ENCODE measurements at regions not wholly inside any gene's neighbourhood (a gene's known extent, or its start where the extent isn't known, plus 50 kb on each side); places are given as distances from the start of the nearest gene placed in this dataset.

DNA sequence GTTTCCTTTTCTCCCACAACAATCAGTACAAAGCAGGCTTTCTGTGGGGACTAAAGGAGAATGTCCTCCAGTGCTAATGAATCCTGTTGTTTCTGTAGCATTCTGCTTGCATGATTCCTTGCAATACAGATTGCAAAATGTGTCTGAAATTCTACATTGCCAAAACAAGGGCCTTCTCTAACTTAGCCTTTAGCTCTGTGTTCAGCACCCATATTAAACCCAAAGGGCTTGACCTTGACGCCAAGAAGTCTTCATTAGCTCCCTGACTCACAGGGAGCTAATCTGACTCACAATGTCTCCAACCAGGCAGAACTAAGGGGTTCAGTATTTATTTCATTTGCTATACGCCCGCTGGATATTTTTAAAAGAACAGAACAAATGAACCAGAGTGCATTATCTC lies 241.4 kb upstream of the CLNK start:
- Histone ChIP-seq H3K27ac (no peak overlapping the region), H3K4me3 (no peak overlapping the region), H3K4me1 (no peaks in the 10 kb centered on the region), H3K9me3 (no peaks in the 10 kb centered on the region), H3K4me2 (no peak overlapping the region)
- 0% methylated on average over 3 of the region's 3 CpGs for WGBS (ENCODE audit: missing lambda C conversion rate)
- ChIA-PET CTCF (no interaction called here), POLR2A (no interaction called here)
- DNase-seq (ENCODE audit: low read depth in 1 of 2, low spot score in 1 of 2) (no peak), FAIRE-seq (no peak), ATAC-seq (no peak)
- TF ChIP-seq FOXS1 (CRISPR knock-in tag; IDR thresholded peaks at IDR 0.05) (no peak), EP300 (IDR thresholded peaks at IDR 0.05) (no peak), NFE2L2 (conservative IDR thresholded peaks at IDR 0.05; ENCODE audit: low read length) (no peak), JUN (IDR thresholded peaks at IDR 0.05) (no peak), FOSL2 (IDR thresholded peaks at IDR 0.05) (no peak), FOSL2 (CRISPR knock-in tag; IDR thresholded peaks at IDR 0.05) (no peak), JUNB (IDR thresholded peaks at IDR 0.05) (no peak), TP53 (CRISPR knock-in tag; IDR thresholded peaks at IDR 0.05) (no peak), PHF8 (IDR thresholded peaks at IDR 0.05; ENCODE audit: borderline replicate concordance, low read depth) (no peak), HOXA7 (CRISPR knock-in tag; IDR thresholded peaks at IDR 0.05) (no peak), RARB (CRISPR knock-in tag; IDR thresholded peaks at IDR 0.05) (no peak)
- TF ChIP-seq, protein P1, sequence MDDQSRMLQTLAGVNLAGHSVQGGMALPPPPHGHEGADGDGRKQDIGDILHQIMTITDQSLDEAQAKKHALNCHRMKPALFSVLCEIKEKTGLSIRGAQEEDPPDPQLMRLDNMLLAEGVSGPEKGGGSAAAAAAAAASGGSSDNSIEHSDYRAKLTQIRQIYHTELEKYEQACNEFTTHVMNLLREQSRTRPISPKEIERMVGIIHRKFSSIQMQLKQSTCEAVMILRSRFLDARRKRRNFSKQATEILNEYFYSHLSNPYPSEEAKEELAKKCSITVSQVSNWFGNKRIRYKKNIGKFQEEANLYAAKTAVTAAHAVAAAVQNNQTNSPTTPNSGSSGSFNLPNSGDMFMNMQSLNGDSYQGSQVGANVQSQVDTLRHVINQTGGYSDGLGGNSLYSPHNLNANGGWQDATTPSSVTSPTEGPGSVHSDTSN (IDR thresholded peaks at IDR 0.05): no peak

DNA sequence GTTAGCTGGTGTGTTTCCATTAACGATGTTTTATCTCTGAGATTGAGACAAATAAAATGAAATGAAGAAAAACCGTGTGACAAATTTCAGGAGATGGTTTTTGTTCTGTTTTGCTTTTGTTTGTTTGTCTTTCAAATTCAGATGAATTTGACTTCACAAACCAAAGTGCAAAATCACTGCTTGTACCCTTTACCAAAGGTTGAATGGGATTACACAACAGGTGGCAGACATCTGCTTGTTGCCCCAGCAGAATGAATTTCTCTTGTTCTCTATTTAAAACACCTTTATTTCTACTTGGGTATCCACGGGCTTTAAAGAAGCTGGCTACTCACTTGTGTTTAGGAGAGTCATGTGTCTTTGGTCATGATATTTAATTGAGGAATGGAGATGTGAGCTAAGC lies 239.7 kb upstream of the CLNK start:
- POLR2A ChIA-PET: no interaction called here
- DNase-seq (ENCODE audit: low read depth in 1 of 2, low spot score in 1 of 2) (no peak), FAIRE-seq (no peak), ATAC-seq (no peak)
- no peak overlapping the region for H3K4me2 ChIP-seq
- WGBS (ENCODE audit: missing lambda C conversion rate): under 1% methylated on average over 3 of the region's 3 CpGs
- H3K4me1 ChIP-seq: no peaks in the 10 kb centered on the region
- no peak overlapping the region for H3K27ac ChIP-seq
- no peaks in the 10 kb centered on the region for H3K9me3 ChIP-seq
- CTCF ChIA-PET: no interaction called here
- H3K4me3 ChIP-seq: no peak overlapping the region
- TF ChIP-seq POLR2AphosphoS2 (conservative IDR thresholded peaks at IDR 0.05; ENCODE audit: low read length): no peak

DNA sequence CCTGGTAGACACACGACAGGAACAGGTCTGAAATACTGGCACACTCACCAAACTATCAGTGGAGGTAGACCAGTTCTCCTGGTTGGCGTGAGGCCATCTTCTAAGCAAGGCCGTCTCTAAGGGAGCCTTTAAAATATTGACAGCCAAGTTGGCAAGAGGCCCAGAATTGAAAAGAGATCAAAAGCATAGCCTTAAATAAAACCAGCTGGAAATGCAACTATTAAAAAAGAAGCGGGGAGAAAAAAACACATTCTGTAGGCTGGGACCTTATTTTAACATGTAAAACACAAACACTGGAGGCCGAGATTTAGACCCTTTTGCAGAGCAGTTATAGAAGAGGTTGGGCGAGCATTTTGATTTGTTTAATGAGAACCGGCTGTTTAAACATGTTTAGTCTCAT lies 233.0 kb upstream of the CLNK start:
- 10% methylated on average over 7 of the region's 7 CpGs for WGBS (ENCODE audit: missing lambda C conversion rate)
- Histone ChIP-seq H3K4me2 (no peak overlapping the region), H3K27ac (no peak overlapping the region), H3K4me3 (no peak overlapping the region), H3K9me3 (no peaks in the 10 kb centered on the region), H3K4me1 (no peaks in the 10 kb centered on the region)
- ATAC-seq (no peak), FAIRE-seq (no peak), DNase-seq (ENCODE audit: low read depth in 1 of 2, low spot score in 1 of 2) (no peak)
- ChIA-PET CTCF (no interaction called here), POLR2A (no interaction called here)
- TF ChIP-seq FOXS1 (CRISPR knock-in tag; IDR thresholded peaks at IDR 0.05): no peak
- no peak for TF ChIP-seq EP300 (IDR thresholded peaks at IDR 0.05)

DNA sequence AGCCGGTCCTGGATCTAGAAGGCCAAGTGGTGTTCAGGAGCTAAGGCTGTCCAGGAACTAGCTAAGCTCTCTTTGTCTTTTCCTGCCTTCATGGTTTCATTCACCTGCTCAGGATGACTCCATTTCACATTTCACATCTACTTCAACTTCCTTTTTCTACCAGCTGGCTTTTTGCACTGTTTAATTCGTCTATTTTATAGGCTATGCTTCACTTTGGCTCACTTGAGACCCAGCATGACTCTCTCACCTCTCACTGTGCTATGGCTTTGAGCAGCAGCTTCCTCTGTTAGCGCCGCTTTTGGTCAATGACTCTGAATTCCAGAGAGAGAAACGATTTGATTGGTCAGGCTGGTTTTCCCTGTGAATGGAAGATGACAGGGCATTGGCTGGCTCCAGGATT lies 213.5 kb upstream of the CLNK start:
- H3K4me3 ChIP-seq: no peak overlapping the region
- ChIA-PET POLR2A (no interaction called here), CTCF (no interaction called here)
- H3K27ac ChIP-seq: no peak overlapping the region
- FAIRE-seq: no peak
- H3K4me1 ChIP-seq: no peaks in the 10 kb centered on the region
- DNase-seq (ENCODE audit: low read depth in 1 of 2, low spot score in 1 of 2): no peak
- no peak for TF ChIP-seq NR3C1 (IDR thresholded peaks at IDR 0.05)
- TF ChIP-seq NPAS2 (CRISPR knock-in tag; IDR thresholded peaks at IDR 0.05; ENCODE audit: borderline replicate concordance): no peak
- no peak for TF ChIP-seq HEYL (CRISPR knock-in tag; IDR thresholded peaks at IDR 0.05)
- no peak for TF ChIP-seq ESRRA (IDR thresholded peaks at IDR 0.05; ENCODE audit: borderline replicate concordance, low read length)
- TF ChIP-seq SREBF2 (IDR thresholded peaks at IDR 0.05): no peak
- TF ChIP-seq PHF8 (IDR thresholded peaks at IDR 0.05; ENCODE audit: borderline replicate concordance, low read depth): no peak
- TF ChIP-seq JUNB (IDR thresholded peaks at IDR 0.05): no peak
- no peak for TF ChIP-seq HDAC2 (IDR thresholded peaks at IDR 0.05)
- ATAC-seq: no peak
- no peaks in the 10 kb centered on the region for H3K9me3 ChIP-seq
- WGBS (ENCODE audit: missing lambda C conversion rate): 36% methylated on average over 5 of the region's 5 CpGs
- no peak overlapping the region for H3K4me2 ChIP-seq

DNA sequence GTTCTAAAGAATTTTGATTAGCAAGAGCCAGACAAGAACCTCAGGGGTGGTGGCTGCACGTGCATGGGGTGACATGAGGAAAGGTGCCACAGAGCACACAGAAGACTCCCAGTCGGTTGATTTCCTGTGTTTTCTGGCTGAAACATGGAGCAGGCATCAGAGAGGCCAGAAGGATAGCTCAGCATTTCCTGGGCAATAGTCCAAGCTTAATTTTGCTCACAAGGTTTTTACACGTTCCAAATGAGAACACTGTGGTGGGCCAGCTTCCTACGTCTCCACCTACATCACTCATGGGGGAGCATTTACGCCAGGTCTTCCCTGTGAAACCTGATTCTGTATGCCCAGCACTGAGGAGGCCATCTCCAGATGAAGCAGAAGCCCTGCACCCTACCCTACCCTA lies 212.5 kb upstream of the CLNK start:
- Histone ChIP-seq H3K4me3 (no peak overlapping the region), H3K9me3 (no peaks in the 10 kb centered on the region), H3K27ac (no peak overlapping the region), H3K4me2 (no peak overlapping the region), H3K4me1 (no peaks in the 10 kb centered on the region)
- DNase-seq (ENCODE audit: low read depth in 1 of 2, low spot score in 1 of 2): no peak
- TF ChIP-seq CHD4 (IDR thresholded peaks at IDR 0.05; ENCODE audit: borderline replicate concordance): no peak
- no peak for TF ChIP-seq POLR2AphosphoS2 (conservative IDR thresholded peaks at IDR 0.05; ENCODE audit: low read length)
- no peak for TF ChIP-seq HOXB5 (CRISPR knock-in tag; IDR thresholded peaks at IDR 0.05)
- POLR2A ChIA-PET: no interaction called here
- ATAC-seq: no peak
- WGBS (ENCODE audit: missing lambda C conversion rate): 31% methylated on average over 5 of the region's 5 CpGs
- CTCF ChIA-PET: no interaction called here
- FAIRE-seq: no peak

All from A549 (cell line).